KBM-7 (cell line): ENCODE measurements at regions not wholly inside any gene's neighbourhood (a gene's known extent, or its start where the extent isn't known, plus 50 kb on each side); places are given as distances from the start of the nearest gene placed in this dataset.
A peak's percentile ranks its signal among the peaks of the same experiment; 100 is the strongest.
"Not testable (repeated sequence)": the region's sequence is repeated elsewhere in the genome, so short reads cannot be mapped to it uniquely, and the experiment has no call there.

Experiments
- DNase-seq: peaks from one replicate; pipeline ENCODE4 v3.0.0-alpha.2; 2015
- in situ Hi-C: fragments of 300-500 bp; cut with MboI; formaldehyde crosslinking; loops from 2 replicates; pipeline ENCODE4 v1.14.3; 2020; ENCODE audit warnings: low sequenced_read_pairs, low pct_unique_long_range_greater_than_20kb, mixed read lengths

DNA sequence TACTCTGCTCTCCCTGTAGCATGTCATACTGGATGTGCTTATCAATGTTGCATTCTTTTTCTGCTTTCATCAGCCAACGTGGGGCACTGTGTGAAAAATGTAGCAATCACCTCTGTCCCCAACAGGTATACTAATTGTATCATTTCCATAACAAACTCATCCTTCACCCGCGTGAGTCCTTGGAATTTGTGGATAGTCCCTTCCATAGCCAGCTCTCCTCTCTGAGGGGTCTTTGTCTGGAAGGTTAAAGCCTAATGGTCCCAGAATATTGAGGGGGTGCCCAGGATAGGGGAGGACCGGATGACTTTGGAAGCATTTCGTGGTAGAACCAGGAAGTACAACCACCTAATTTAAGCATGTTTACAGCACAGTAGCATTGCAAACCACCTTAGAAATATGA, 124.6 kb downstream of the FOXB1 start:
- DNase-seq, result no peak
- in situ Hi-C loops, result no loop called here

DNA sequence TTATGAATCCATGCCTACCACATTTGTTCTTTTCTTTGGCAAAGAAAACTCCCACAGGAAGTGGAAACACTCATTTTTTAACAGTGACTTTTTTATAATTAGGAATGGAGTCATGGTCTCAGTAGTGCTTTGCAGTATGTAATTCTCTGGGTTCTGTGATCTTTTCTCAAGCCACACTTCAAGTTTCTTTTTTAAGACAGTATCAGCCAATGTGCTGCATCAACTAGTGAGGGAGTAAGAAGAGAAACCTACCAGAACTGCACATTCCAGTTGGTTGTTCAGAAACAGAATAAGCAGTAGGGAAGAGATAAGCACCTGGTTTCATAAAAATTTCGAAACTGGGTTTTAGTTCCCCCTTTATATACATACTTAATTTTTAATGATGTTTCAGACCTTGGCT, 126.3 kb downstream of the FOXB1 start:
- in situ Hi-C loops, result no loop called here
- no peak for DNase-seq

DNA sequence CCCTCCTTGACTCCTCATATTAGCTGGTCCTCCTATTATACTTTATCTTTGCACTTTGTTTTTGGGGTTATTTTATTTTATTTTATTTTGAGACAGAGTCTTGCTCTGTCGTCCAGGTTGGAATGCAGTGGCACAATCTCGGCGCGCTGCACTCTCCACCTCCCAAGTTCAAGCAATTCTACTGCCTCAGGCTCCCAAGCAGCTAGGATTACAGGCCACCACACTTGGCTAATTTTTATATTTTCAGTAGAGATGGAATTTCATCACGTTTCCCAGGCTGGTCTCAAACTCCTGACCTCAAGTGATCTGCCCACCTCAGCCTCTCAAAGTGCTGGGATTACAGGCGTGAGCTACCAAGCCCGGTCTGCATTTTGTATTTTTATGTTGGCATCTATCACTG, 126.7 kb downstream of the FOXB1 start:
- in situ Hi-C loops, result no loop called here
- no peak for DNase-seq

DNA sequence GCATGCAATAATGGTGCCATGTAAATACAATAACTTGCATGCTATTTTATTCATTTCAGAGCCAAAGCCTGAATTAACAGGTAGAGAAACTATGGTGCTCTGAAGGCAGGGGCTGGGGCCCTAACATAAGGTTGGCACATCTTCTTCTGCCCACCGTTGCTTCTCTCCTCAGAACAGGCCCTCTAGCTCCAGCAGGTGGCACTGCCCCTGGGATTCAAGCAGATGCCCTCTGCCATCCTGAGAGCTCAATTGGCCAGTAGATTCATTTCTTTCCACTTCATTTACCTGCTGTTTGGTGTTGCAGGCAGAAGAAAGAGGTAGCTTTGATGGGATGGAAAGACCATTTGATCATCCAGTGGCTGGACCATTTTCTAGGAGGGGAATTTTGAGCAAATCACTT, 130.5 kb downstream of the FOXB1 start:
- in situ Hi-C loops, result no loop called here
- DNase-seq, result no peak

DNA sequence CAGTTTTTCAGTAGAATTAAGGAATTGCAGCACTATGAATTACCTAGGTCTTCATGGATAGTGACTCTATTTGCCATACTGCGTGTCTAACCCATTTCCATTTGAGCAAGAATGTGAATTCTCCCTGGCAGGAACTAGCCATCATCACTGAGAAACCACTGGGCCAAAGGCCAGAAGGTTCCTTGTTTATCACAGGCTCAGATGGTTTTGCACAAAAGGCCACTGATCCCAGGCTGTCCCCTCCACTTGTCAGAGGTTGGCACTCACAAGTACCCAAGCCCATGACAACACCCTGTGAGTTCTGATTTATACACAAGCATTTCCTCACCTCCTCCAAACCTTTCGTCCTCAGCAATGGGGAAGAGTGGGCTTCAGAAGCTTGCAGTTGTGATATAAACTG, 131.8 kb downstream of the FOXB1 start:
- in situ Hi-C loops, result no loop called here
- DNase-seq, result no peak

DNA sequence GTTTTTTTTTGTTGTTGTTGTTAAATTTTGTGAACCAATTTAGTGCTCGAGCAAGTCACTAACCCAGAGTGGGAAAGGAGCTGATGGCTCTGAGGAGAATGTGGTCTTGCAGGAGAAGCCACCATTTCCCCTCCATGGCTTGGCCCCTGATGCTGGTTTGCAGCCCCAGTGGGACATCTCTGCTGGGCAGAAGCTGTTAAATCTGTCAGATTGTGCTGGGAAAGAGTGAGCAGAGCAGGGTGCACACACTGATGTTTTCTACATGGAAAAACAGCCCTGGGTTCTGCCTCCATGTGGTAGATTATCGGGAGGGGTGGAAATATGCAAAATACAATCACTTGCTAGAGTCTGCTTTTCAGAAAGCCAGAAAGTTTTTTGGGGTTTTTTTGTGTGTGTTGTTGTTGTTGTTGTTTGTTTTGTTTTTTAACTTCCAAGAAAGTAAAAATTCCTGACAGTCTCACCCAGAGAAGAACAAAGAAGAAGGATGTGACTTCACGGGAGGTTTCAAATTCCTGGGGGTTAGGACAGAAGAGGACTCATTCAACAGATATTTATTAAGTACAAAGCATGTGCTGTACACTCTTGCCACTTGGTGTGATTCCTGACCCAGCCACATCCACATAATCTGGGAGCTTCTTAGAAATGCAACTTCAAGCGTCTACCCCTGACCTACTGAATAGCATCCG, 133.7 kb downstream of the FOXB1 start:
- in situ Hi-C loops, result no loop called here
- no peak for DNase-seq

DNA sequence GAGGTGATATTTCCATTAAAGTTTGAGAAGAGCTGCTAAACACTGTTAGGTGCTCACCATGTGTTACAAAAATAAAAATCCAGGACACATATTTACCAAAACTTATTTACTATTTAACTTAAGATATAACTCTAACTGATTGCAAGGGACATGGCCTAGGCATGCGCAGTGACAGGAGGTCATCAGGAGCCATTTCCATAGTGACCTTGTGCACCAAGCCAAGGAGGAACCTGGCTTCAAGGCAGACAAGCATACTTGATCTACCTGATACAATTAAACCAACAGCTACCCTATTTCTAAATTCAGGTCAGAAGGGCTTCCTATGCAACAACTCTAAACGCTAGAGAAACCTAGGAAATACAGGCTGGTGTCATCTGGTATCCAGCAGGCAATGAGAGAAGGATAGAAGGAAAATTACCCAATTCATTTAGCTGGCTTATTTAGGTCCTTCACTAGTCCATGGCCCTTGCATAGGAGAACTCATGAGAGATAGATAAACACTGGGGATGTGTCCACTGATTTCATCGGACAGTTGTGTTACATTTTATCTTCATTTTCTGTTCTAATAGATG, 134.4 kb downstream of the FOXB1 start:
- in situ Hi-C loops, result no loop called here
- no peak for DNase-seq

DNA sequence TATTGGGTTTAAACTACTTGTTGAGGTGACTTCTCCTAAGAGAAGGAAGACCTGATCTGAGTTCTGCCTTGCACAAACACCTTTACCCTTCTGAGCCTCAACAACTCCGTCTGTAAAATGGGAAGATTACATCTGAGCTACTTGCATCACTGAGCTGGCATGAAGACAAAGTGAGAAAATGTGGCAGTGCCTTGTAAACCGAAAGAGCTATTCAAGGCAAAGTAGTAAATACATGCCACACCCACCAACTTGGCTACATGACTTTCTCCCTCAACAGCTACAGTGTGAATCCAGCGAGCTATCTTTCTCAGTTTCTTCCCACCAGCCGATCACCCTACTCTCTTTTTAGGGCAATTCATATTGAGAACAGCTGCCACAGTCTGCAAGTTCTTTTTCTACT, 148.3 kb downstream of the FOXB1 start:
- in situ Hi-C loops, result no loop called here
- no peak for DNase-seq

DNA sequence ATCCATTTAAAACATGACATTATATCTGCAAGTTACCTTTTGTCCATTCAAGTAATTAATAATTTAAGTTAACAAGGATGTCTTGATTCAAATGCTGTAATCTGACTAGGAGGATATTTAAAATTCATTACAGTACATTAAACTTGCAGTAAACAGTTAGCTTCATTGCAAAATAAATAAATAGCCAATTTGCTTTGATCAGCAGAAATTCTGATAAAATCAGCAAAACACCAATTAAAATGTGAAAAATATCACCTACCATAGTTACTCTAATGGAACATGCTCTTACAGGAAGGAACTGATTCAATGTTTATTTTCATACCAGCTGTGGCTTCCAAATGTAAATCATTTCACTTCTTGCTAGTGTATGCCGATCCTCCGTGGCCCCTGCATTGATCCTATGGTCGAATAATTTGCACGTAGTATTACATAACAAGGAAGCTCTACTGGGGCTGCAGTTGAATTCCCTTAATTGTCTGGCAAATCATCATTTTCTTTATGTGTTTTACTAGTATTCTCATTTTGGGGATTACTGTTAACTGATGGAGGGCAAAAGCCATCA, 150.7 kb downstream of the FOXB1 start:
- no peak for DNase-seq
- in situ Hi-C loops, result no loop called here

DNA sequence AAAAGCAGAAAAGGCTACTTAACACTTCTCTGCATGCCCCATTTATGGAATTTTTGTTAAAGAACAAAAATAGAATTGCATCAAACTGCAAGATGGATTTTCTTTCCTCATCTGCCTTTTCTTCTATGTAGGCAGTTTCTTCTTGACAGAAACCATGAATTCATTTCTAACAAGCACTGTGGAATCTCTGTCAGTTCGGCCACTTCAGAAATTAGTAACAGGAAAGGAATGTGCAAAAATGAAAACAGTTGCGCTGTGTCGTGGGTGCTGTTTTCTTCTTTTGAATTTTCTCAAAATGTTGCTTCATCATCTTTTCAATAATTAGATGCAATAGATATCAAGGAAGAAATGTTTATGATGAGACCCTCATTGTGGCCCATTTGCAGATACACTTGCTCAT, 151.6 kb downstream of the FOXB1 start:
- in situ Hi-C loops, result no loop called here
- DNase-seq, result no peak

DNA sequence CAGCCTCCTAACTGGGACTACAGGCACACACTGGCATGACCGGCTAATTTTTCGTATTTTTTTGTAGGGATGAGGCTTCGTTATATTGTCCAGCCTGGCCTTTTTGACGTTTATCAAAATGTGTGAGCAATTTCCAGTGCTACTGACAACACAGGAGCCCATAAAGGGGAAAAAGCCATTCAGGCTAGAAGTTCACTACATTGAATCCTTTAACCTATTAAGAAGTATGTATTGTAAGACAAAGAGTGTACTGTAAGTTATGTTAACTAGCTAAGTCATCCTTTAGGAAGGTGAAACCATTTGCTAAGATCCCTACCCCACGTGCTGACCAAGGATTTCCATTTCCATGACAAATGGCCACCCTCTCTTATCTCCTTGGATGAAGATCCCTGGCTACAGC, 156.8 kb downstream of the FOXB1 start:
- no peak for DNase-seq
- in situ Hi-C loops, result no loop called here

DNA sequence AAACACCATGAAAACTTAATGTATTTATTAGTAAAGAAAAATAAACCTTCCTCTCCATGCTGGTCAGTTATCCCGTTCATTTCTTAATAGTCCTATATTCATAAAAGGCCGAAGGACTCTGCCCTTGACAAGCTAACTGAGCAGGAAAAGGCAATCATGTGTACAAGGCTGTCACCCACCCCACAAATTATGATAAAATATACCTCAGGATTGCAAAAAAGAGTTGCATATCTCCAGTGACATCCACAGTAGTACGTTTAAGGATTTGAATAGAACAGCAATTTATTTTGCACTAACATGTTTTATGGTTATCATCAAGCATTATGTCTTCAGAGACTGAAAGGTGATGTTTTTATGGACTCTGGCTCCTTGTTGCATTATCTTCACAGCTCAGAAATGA, 157.6 kb downstream of the FOXB1 start:
- no peak for DNase-seq
- in situ Hi-C loops, result no loop called here

DNA sequence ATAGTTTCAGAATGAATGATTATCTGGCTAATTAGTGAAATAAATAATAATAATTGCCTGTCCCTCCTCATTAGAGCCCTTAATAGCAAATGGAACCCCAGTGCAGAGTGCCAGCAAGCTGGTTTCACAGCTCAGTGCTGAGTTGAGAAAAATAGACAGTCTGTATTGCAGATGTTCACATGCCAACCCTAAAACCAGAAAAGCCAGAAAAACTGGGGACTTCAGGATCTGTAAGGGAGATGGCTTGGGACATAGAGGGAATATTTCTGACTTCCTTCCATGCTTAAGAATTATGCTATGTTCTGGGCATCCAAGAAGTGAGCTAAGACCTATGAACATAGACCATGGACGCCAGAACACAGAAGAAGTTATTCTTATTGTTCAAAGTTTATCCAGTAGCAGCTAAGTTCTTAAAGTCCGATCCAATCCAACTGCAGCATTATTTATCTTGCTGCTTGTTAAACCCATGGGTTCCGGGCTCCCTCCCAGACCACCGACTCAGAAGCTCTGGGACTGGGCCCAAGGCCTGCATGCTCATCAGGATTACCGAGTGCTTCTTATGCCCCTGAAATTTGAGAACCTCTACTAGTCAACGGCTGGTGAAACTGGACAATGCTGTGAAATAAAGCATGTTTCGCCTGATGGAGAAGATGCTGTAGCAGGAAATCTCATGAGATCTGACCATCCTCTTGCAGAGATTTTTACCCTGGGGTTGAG, 158.3 kb downstream of the FOXB1 start:
- in situ Hi-C loops, result no loop called here
- no peak for DNase-seq

DNA sequence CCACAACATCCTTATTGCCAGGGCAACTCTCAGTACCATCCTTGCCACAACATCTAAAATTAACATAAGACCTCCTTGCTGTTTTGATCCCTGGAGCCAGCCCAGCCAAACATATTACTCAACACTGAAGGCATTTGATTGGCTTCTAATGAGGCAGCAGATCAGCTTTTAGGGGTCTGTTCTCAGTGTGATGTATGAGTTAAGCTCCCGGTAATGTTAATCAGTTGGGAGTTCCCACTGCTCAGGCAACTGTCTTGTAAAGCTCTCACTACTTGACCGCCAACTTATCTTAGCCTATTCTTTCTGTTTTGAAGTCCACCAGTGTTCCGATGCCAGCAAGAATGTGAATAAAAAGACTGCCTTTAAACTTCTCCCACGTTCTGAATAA, 158.9 kb downstream of the FOXB1 start:
- DNase-seq, result no peak
- in situ Hi-C loops, result no loop called here

DNA sequence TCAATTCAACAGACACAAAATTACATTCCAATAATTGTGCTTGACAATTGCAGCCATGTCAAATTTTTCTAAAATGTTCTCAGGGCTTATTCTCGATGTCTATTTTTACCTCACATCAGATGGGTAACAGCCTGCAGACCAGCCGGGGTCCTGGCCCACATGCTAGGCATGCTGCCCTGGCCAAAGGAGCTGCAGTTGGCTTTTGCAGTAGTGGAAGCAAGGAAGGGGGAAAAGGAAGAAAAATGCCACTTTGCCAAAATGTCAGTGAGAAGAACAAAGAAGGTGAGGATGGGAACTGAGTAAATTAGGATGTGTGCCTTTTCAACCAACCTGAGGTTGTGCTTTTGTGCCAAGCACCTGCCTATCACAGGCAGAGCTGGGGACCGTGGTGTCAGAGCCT, 161.0 kb downstream of the FOXB1 start:
- in situ Hi-C loops, result no loop called here
- DNase-seq, result no peak

DNA sequence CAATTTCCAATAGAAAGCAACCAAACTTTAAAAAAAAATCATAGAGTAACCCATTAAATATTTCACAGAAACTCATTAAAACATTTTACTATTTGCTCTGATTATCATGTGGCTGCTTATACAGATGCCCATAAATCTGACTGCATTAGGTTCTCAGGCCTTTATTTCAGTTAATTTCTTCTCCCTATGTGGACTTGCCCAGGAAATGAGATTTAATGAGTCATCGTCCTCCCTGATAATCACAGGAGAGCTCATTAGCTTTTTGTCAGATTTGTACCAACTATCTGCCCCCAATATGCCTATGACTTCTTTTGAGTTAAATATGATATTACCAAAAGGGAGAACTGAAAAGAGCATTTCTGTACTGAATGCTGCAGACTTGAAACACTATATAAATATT, 168.0 kb downstream of the FOXB1 start:
- in situ Hi-C loops, result no loop called here

DNA sequence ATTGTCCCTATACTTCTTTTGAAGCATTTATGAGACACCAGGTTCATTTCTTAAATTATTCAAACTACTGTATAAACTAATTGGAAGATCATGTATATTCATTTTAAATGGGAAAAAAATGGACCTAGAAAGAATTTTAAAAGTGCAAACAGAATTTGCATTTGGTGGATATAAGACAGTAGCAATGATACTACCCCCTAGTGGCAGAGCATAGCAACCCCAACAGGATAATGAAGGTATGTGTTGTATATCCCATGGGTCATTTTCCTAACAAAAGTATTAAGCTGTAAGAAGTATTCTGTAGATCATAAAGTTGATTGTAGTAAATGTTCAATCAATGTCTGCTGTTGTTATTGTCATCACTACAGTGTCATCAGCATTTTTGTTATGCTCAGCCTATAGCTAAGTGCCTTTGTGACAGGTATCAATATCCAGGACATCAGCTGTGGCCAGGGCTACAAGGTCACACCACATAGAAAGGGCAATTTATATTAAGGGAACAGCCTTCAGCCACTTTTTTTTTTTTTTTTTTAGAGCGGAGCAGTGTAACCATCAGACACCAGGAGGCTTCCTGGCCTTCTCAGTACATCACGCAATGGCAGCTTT, 175.8 kb downstream of the FOXB1 start:
- DNase-seq, result peak; percentile 33
- in situ Hi-C loops, result no loop called here

More for the DNA sequence above, 168.0 kb downstream of the FOXB1 start:
- no peak for DNase-seq

DNA sequence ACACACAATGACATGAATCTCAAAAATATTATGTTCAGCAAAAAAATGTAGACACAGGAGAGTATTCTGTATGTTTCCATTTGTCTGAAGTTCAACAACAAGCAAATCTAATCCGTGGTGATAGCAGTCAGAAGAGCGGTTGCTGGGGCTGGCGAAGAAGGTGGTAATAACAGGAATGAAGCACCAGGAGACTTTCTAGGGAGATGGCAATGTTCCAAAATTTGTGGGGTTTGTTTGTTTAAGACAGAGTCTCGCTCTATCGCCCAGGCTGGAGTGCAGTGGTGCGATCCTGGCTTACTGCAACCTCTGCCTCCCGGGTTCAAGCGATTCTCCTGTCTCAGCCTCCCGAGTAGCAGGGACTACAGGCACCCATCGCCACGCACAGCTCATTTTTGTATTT, 177.8 kb downstream of the FOXB1 start:
- in situ Hi-C loops, DNase-seq: not testable (repeated sequence)

DNA sequence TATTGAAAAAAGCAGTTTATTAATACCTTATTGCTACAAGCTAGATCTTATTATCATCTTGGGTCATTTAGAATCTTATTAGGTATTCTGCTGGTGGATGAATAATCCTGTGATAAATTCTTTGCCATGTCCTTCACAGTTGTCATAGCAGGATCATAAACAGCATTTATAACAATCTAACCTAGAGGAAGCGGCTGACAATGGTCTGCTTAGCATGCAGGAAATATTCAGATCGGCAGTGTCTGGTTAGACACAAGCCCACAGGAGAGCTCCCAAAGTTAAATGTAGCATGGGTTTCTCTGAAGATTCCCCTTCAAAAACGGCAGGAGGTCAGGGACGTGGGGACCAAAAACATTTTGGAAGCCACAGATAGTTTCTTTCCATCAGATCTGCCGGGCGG, 179.3 kb downstream of the FOXB1 start:
- no peak for DNase-seq
- in situ Hi-C loops, result no loop called here

DNA sequence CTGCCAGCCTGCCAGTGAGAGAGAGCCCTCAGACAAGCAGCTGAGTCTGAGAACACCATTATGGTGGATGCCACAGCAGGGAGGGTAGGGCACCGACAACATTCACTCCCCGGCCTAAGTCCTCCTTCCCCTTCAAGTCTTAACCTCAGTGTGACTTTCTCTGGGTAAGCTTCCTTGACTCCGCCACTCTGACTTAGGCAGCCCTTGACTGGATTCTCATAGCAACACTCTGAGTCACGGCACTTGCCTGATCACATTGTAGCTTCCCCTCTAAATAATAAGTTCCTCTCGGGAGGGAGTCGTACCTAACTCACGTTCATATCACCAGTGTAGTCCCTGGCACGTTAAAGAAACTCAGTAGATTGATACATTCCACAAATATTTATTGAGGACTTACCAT, 180.5 kb downstream of the FOXB1 start:
- DNase-seq, result no peak
- in situ Hi-C loops, result no loop called here
